Umbilical cord (tissue), 1 donor: ENCODE measurements at regions not wholly inside any gene's neighbourhood (a gene's known extent, or its start where the extent isn't known, plus 50 kb on each side); places are given as distances from the start of the nearest gene placed in this dataset.
A peak's percentile ranks its signal among the peaks of the same experiment; 100 is the strongest.

Experiments used
- DNase-seq: peaks from one replicate; pipeline ENCODE4 v3.0.0-alpha.2; 2015; ENCODE audit warnings: low spot score

DNA sequence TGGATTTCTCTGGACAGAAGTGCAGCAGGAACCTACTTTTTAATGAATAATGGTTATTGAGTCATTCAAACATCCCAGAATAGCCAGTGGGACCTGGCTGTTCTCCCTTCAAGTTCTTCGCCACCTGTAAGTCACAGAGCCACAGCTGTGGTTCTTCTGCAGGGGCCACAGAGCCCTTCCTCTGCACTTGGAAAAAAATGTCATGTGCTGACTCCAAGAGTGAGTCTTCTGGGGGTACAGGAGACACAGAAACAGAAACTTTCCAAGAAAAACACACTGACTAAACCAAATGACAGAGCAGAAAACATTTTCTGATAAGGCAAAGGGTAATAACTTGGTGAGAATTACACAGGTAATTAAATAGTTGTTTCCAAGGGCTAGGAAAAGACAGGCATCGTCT lies 68.7 kb upstream of the FN1 start:
- no peak for DNase-seq

GRCh38 chr2:215503381-215503780 lies 67.5 kb upstream of the FN1 start:
- DNase-seq, result no peak

DNA sequence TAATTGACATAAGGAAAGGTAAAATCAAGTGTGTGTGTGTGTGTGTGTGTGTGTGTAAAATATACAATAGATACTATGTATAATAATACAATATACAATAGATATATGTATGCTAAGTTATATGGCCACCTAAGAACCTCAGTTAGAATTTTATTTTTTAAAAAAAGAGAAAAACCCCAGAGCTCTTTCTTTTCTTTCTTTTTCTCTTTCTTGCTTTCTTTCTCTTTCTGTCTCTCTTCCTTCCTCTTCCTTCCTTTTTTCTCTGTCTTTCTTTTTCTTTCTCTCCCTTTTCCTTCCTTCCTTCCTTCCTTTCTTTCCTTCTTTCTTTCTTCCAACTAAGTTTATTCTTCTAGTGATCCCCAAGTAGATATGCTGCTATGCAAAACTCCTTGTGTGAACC lies 64.6 kb upstream of the FN1 start:
- no peak for DNase-seq

DNA sequence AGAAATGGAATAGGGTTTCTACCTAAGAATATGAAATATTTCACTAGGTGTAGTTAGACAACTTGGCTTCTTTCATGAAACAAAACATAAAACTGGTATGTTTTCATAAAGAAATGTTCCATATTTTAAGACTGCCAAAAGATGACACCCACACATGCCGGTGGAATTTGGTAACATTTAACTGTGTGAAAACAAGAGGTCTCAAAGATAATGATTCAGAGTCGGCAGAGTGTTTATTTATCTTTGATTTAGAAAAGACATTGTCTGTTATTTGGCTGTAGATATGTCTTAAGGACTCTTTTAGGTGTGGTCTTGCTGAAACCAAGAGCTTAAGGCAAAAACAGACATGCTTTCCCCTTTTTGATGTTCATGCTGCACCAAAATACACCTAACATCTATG lies 63.5 kb upstream of the FN1 start:
- DNase-seq, result no peak

- peak; percentile 29 for DNase-seq
Measured at GRCh38 chr2:215498431-215498830, 62.6 kb upstream of the FN1 start.

DNA sequence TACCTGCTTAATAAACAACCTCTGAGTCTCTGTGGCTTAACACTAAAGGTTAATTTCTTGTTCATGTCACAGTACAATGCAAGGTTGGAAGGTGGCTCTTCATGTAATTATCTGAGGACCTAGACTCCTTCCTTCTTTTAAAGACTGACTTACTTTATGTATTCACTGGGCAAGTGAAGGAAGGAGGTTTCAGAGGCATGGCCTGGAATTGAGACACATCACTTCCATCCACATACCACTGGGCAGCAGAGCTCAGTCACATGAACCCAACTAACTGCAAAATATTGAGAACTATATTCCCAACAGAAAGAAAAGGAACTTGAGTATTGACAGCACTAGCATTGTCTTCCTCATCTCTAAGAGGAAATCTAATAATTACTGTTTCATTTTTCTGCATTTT lies 57.5 kb upstream of the FN1 start:
- DNase-seq, result no peak

DNA sequence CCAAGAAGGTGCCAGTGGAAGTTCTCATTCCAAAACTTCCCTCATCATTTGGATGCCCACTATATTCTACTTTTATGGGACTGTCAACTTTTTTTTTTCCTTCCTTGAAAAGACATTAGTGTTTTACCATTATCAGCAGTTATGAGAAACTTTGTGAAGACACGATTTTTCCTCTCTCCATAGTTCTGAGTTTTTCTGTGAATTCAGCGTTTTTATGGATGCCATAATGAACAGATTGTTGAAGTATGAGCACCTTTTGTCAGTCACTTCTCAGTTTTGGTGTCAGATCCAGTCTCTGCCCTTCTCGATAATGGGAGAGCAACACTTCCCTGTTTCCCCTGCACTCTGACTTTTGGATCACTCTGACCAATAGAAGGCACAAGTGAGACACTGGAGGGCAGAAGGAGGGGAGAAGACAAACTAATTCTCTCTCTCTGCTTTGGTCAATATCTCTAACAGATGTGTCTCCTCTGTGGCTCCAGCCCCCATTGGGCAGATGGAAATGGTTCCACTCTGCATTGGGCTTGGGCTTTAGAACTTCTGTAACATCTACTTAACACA lies 53.5 kb upstream of the FN1 start:
- DNase-seq, result no peak

- DNase-seq, result no peak
Measured at GRCh38 chr2:215487002-215487372, 51.1 kb upstream of the FN1 start.

DNA sequence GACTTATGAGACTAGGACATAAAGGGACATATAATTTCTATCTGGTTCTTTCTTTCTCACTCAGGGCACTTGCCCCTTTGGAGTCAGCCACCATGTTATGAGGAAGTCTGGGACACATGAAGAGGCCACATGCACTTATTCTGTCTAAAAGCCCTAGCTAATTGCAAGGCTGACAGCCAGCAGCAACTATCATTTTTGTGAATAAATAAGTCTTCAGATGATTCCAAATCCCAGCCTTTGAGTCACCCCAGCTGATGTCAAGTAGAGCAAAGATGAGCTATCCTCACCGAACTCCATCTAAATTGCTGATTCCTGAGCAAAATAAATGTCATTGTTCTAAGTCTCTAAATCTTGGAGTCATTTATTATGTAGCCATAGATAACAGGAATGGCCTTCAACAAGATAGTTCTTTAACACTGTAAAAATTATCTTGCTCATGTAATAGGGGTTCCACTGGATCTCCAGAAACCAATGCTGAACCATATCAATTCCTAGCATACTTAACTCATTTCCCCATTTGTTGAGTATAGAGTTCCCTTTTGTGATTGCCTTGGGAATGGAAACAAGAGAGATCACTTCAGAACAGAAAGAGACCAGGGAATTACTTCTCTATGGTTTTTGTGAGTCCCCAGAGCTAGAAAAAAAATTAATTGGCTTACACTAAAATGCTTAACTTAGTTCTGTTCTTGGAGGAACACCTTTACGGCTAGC lies 50.6 kb upstream of the FN1 start:
- DNase-seq, result no peak
